ENCODE measurements at regions not wholly inside any gene's neighbourhood (a gene's known extent, or its start where the extent isn't known, plus 50 kb on each side); places are given as distances from the start of the nearest gene placed in this dataset.
A peak's percentile ranks its signal among the peaks of the same experiment; 100 is the strongest.

DNA sequence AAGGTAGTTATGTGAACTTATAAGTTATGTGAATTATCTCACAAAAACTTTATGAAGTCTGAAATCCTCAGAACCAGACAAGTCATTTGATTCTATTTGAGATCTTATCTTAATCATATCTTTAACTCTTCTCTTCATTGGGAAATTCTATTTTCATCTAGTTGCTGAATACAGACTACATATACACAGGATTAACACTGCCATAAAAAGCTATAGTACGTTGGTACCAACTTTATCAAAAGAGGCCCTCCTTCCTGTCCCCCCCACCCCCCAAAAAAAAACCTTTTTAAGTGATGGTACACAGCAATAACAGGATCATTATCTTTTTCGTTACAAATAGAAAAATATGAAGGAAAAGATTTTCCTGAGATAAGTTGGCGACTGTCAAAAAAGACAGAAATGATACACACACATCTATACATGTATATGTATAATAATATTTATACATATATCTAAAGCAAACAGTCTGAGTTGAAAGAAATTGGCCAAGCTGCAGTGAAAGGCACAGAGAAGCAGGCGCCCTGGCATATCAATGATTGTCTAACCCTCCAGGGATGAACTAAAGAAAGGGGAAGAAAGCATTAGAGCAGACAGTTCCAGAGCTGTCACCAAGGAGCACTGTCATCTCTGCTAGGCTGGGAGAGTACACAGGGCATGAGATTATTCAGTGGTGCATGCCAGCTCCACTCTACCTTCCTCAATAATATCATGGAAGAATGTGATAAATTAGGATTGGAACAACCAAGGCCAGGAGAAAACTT lies 116.7 kb downstream of the KLF12 start:
- no peaks in the 10 kb centered on the region for H3K27me3 Mint-ChIP-seq
- ATAC-seq (ENCODE audit: low read depth in 2 of 2): no peak
- peak overlapping the region in 1 of 4 donors; percentile 45 for H3K4me3 Mint-ChIP-seq
- no peaks in the 10 kb centered on the region for H3K9me3 ChIP-seq (ENCODE audit: control insufficient read depth in 2 of 2, low read length in 2 of 2)
- DNase-seq: no peak
- peaks cover under 1% of the 10 kb centered on the region for H3K36me3 ChIP-seq (ENCODE audit: control insufficient read depth, insufficient read depth, low read length)
- peaks cover 3% of the 10 kb centered on the region for H3K4me1 ChIP-seq (ENCODE audit: control insufficient read depth, insufficient read depth, low read length, poor library complexity, severe bottlenecking)
- no peak overlapping the region for H3K4me3 ChIP-seq (ENCODE audit: low read depth, low read length)
- H3K4me1 Mint-ChIP-seq: peaks cover 46 to 68% (median 54%) of the 10 kb centered on the region in 4 donors
- H3K27ac Mint-ChIP-seq: no peak overlapping the region
- peaks cover 0 to 3% (median 0%) of the 10 kb centered on the region in 7 donors for H3K9me3 Mint-ChIP-seq
- H3K36me3 Mint-ChIP-seq: peaks cover 19% of the 10 kb centered on the region
- H3K27ac ChIP-seq (ENCODE audit: insufficient read depth, low read length, poor library complexity, severe bottlenecking): no peak overlapping the region
- H3K27me3 ChIP-seq (ENCODE audit: control insufficient read depth, insufficient read depth, low read length): no peaks in the 10 kb centered on the region

DNA sequence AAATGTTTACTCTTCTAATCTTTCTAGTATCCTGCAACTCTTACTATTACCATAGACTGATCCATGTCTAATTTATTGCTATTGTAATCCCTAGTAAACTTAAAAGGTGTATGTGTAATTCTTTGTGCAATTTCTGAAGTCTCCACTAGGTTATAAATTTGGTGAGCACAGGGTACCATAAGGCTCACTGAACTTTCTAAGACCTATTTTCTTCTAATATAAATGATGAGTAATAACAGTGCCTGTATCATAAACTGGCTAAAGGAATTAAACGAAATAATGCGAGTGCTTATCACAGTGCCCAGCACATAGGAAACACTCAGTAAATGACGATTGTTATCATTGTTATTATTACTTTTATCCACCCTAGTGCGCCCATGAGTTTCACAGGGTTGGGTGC lies 119.1 kb downstream of the KLF12 start:
- Mint-ChIP-seq H3K36me3 (peaks cover 4% of the 10 kb centered on the region), H3K27ac (no peak overlapping the region), H3K4me1 (peaks cover 47 to 67% (median 53%) of the 10 kb centered on the region in 4 donors), H3K27me3 (no peaks in the 10 kb centered on the region), H3K4me3 (no peak overlapping the region), H3K9me3 (peaks cover 0 to under 1% (median 0%) of the 10 kb centered on the region in 7 donors)
- peaks cover 3% of the 10 kb centered on the region for H3K4me1 ChIP-seq (ENCODE audit: control insufficient read depth, insufficient read depth, low read length, poor library complexity, severe bottlenecking)
- H3K9me3 ChIP-seq (ENCODE audit: control insufficient read depth in 2 of 2, low read length in 2 of 2): no peaks in the 10 kb centered on the region
- H3K36me3 ChIP-seq (ENCODE audit: control insufficient read depth, insufficient read depth, low read length): no peaks in the 10 kb centered on the region
- ATAC-seq (ENCODE audit: low read depth in 2 of 2) (no peak), DNase-seq (peak in 2 of 3 donors; percentile 9 to 31)
- no peak overlapping the region for H3K4me3 ChIP-seq (ENCODE audit: low read depth, low read length)
- no peak overlapping the region for H3K27ac ChIP-seq (ENCODE audit: insufficient read depth, low read length, poor library complexity, severe bottlenecking)
- no peaks in the 10 kb centered on the region for H3K27me3 ChIP-seq (ENCODE audit: control insufficient read depth, insufficient read depth, low read length)

DNA sequence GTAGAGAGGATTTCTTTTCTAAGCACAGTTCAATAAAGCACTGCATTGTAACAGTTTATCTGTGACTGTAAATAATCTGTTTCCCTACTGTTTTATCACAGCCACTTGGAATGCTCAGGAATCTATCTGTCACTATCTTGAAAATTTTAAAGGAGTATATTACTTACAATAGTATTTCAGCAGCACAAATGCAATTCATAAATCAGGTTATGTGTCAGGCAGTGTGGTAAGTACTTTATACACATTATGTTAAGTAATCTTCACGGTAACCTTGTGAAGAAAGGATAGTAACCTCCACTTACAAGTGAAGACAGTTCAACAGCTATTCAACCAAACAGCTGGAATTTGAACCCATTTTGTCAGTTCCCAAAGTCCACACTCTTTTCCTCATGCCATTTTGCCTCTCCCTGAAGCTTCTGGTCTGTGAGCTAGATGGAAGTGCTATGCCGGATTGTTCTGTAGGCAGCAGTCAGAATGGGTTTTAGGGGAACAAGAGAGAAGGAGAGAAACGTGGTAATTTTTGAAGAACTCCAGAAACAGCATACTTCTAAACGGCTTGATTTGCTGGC lies 125.0 kb downstream of the KLF12 start:
- Histone ChIP-seq H3K4me1 (ENCODE audit: control insufficient read depth, insufficient read depth, low read length, poor library complexity, severe bottlenecking) (no peaks in the 10 kb centered on the region), H3K36me3 (ENCODE audit: control insufficient read depth, insufficient read depth, low read length) (peaks cover 10% of the 10 kb centered on the region), H3K4me3 (ENCODE audit: low read depth, low read length) (no peak overlapping the region), H3K9me3 (ENCODE audit: control insufficient read depth in 2 of 2, low read length in 2 of 2) (no peaks in the 10 kb centered on the region), H3K27ac (ENCODE audit: insufficient read depth, low read length, poor library complexity, severe bottlenecking) (no peak overlapping the region), H3K27me3 (ENCODE audit: control insufficient read depth, insufficient read depth, low read length) (no peaks in the 10 kb centered on the region)
- H3K4me3 Mint-ChIP-seq: no peak overlapping the region
- H3K4me1 Mint-ChIP-seq: peaks cover 41 to 63% (median 49%) of the 10 kb centered on the region in 4 donors
- H3K27me3 Mint-ChIP-seq: no peaks in the 10 kb centered on the region
- DNase-seq: no peak
- peaks cover 15% of the 10 kb centered on the region for H3K36me3 Mint-ChIP-seq
- no peaks in the 10 kb centered on the region for H3K9me3 Mint-ChIP-seq
- ATAC-seq (ENCODE audit: low read depth in 2 of 2): no peak
- peak overlapping the region in 1 of 3 donors; percentile 38 for H3K27ac Mint-ChIP-seq

DNA sequence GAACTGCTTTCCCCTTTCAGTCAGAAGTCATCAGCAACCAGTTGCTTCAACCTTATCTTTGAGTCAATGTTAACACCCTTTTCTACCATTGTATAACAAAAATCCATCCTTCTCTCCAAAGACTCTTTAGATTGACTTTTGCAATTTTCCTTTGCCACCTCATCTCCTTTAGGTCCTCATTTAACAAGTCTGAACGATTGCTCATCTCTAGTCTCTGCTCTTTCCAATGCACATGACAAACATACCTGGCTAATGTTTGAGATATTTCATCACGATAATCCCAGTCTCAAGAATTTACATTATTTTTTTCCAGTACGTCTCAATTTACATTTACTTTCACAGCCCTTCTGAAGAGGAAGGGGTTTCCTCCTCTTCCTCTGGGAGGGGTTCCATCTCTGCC lies 127.5 kb downstream of the KLF12 start:
- H3K27ac ChIP-seq (ENCODE audit: insufficient read depth, low read length, poor library complexity, severe bottlenecking): no peak overlapping the region
- Mint-ChIP-seq H3K4me1 (peaks cover 32 to 53% (median 39%) of the 10 kb centered on the region in 4 donors), H3K9me3 (no peaks in the 10 kb centered on the region), H3K27me3 (no peaks in the 10 kb centered on the region), H3K27ac (peak overlapping the region in 1 of 3 donors; percentile 13), H3K4me3 (peak overlapping the region in 1 of 4 donors; percentile 33), H3K36me3 (peaks cover 15% of the 10 kb centered on the region)
- DNase-seq (no peak), ATAC-seq (ENCODE audit: low read depth in 2 of 2) (no peak)
- H3K4me1 ChIP-seq (ENCODE audit: control insufficient read depth, insufficient read depth, low read length, poor library complexity, severe bottlenecking): no peaks in the 10 kb centered on the region
- no peaks in the 10 kb centered on the region for H3K9me3 ChIP-seq (ENCODE audit: control insufficient read depth in 2 of 2, low read length in 2 of 2)
- no peaks in the 10 kb centered on the region for H3K27me3 ChIP-seq (ENCODE audit: control insufficient read depth, insufficient read depth, low read length)
- peaks cover 10% of the 10 kb centered on the region for H3K36me3 ChIP-seq (ENCODE audit: control insufficient read depth, insufficient read depth, low read length)
- no peak overlapping the region for H3K4me3 ChIP-seq (ENCODE audit: low read depth, low read length)

DNA sequence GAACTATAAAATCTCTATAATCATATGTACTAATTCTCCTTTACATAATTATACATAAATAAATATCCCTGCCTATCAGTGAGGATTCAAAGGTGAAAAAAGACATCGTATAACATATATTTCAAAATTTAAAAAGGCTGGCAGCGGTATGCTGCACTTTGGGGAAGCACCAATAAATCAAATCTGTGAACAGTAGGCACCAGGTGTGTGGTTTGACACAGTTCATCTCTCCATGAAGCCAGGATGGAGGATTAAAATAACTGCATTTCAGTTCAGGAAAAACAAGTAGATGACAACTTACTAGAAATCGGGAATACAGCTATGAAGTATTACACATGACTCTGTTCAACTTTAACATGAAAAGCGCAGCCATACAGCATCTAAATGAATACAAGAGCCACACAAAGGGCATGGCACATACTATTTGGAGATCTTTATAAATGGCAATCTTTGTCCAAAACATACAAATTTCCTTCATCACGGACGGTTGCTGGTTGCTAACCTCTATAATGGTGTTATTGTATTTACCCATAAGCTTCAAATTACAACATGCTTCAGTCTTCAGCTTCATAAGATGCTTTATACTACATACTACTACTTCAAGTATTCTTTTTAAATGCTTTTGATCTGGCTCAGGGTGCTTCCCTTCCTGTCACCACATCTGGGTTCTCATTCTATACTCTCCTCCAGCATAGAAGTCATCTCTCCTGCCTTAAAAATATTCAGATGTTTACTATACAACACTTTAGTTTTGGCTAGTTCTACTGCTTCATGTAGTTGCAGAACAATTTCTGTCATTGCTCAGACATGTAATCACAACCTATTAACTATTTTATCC lies 128.7 kb downstream of the KLF12 start:
- H3K27ac Mint-ChIP-seq: no peak overlapping the region
- peaks cover 10% of the 10 kb centered on the region for H3K36me3 ChIP-seq (ENCODE audit: control insufficient read depth, insufficient read depth, low read length)
- DNase-seq (no peak), ATAC-seq (ENCODE audit: low read depth in 2 of 2) (no peak)
- H3K4me3 ChIP-seq (ENCODE audit: low read depth, low read length): no peak overlapping the region
- no peaks in the 10 kb centered on the region for H3K27me3 ChIP-seq (ENCODE audit: control insufficient read depth, insufficient read depth, low read length)
- peaks cover 15% of the 10 kb centered on the region for H3K36me3 Mint-ChIP-seq
- H3K27ac ChIP-seq (ENCODE audit: insufficient read depth, low read length, poor library complexity, severe bottlenecking): no peak overlapping the region
- no peaks in the 10 kb centered on the region for H3K27me3 Mint-ChIP-seq
- peaks cover 31 to 51% (median 39%) of the 10 kb centered on the region in 4 donors for H3K4me1 Mint-ChIP-seq
- no peaks in the 10 kb centered on the region for H3K9me3 Mint-ChIP-seq
- H3K4me1 ChIP-seq (ENCODE audit: control insufficient read depth, insufficient read depth, low read length, poor library complexity, severe bottlenecking): no peaks in the 10 kb centered on the region
- no peaks in the 10 kb centered on the region for H3K9me3 ChIP-seq (ENCODE audit: control insufficient read depth in 2 of 2, low read length in 2 of 2)
- no peak overlapping the region for H3K4me3 Mint-ChIP-seq

DNA sequence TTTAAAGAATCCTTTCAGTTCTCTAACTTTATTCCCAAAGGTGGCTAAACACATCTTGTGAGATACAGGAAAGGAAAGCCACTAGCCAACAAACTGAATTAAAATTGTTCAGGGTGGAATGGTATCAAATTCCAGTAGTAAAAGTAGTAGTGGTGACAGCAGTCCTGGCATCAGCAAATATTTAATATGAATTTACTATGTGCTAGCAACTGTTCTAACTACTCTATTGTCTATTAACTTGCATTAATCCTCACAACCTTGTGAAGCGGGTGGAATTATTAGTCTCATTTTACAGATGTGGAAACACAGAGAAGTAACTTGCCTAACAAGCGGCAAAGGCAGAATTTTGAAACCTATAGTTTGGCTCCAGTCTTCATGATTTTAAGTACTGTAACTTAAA lies 130.1 kb downstream of the KLF12 start:
- H3K4me1 Mint-ChIP-seq: peaks cover 37 to 53% (median 46%) of the 10 kb centered on the region in 4 donors

DNA sequence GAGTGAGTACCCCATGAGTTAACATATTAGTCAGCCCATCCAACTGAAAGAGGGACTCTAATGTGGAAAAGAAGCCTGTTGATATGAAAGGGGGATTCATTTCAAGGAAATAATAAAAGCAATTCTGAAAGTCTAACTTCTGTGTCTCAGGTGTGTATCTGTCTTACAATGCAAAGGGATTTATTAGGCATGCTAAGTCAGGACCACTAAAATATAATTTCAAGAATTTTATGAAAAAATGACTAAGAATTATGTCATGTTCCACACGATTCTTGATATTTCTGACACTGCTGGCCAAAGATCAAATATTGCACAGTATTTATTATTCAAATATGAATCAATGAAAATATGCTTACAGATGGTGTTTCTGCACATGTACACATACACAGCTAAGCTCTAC lies 130.8 kb downstream of the KLF12 start:
- Histone ChIP-seq H3K27ac (ENCODE audit: insufficient read depth, low read length, poor library complexity, severe bottlenecking) (no peak overlapping the region), H3K27me3 (ENCODE audit: control insufficient read depth, insufficient read depth, low read length) (no peaks in the 10 kb centered on the region), H3K4me3 (ENCODE audit: low read depth, low read length) (no peak overlapping the region), H3K9me3 (ENCODE audit: control insufficient read depth in 2 of 2, low read length in 2 of 2) (no peaks in the 10 kb centered on the region), H3K36me3 (ENCODE audit: control insufficient read depth, insufficient read depth, low read length) (no peaks in the 10 kb centered on the region), H3K4me1 (ENCODE audit: control insufficient read depth, insufficient read depth, low read length, poor library complexity, severe bottlenecking) (peaks cover 6% of the 10 kb centered on the region)
- peaks cover 37 to 59% (median 49%) of the 10 kb centered on the region in 4 donors for H3K4me1 Mint-ChIP-seq
- no peaks in the 10 kb centered on the region for H3K27me3 Mint-ChIP-seq
- peaks cover 6% of the 10 kb centered on the region for H3K36me3 Mint-ChIP-seq
- H3K9me3 Mint-ChIP-seq: no peaks in the 10 kb centered on the region
- no peak overlapping the region for H3K27ac Mint-ChIP-seq
- no peak for DNase-seq
- no peak overlapping the region for H3K4me3 Mint-ChIP-seq
- ATAC-seq (ENCODE audit: low read depth in 2 of 2): no peak

More for the DNA sequence above, 130.1 kb downstream of the KLF12 start:
- Histone ChIP-seq H3K9me3 (ENCODE audit: control insufficient read depth in 2 of 2, low read length in 2 of 2) (no peaks in the 10 kb centered on the region), H3K36me3 (ENCODE audit: control insufficient read depth, insufficient read depth, low read length) (peaks cover 7% of the 10 kb centered on the region), H3K4me1 (ENCODE audit: control insufficient read depth, insufficient read depth, low read length, poor library complexity, severe bottlenecking) (no peaks in the 10 kb centered on the region), H3K4me3 (ENCODE audit: low read depth, low read length) (no peak overlapping the region), H3K27ac (ENCODE audit: insufficient read depth, low read length, poor library complexity, severe bottlenecking) (no peak overlapping the region), H3K27me3 (ENCODE audit: control insufficient read depth, insufficient read depth, low read length) (no peaks in the 10 kb centered on the region)
- Mint-ChIP-seq H3K27me3 (no peaks in the 10 kb centered on the region), H3K9me3 (no peaks in the 10 kb centered on the region), H3K4me3 (no peak overlapping the region), H3K36me3 (peaks cover 10% of the 10 kb centered on the region), H3K27ac (no peak overlapping the region)
- DNase-seq: no peak
- ATAC-seq (ENCODE audit: low read depth in 2 of 2): no peak

Data from CD4-positive, CD25-positive, alpha-beta regulatory T cell (primary cell).